ENCODE measurements at regions not wholly inside any gene's neighbourhood (a gene's known extent, or its start where the extent isn't known, plus 50 kb on each side); places are given as distances from the start of the nearest gene placed in this dataset.

DNA sequence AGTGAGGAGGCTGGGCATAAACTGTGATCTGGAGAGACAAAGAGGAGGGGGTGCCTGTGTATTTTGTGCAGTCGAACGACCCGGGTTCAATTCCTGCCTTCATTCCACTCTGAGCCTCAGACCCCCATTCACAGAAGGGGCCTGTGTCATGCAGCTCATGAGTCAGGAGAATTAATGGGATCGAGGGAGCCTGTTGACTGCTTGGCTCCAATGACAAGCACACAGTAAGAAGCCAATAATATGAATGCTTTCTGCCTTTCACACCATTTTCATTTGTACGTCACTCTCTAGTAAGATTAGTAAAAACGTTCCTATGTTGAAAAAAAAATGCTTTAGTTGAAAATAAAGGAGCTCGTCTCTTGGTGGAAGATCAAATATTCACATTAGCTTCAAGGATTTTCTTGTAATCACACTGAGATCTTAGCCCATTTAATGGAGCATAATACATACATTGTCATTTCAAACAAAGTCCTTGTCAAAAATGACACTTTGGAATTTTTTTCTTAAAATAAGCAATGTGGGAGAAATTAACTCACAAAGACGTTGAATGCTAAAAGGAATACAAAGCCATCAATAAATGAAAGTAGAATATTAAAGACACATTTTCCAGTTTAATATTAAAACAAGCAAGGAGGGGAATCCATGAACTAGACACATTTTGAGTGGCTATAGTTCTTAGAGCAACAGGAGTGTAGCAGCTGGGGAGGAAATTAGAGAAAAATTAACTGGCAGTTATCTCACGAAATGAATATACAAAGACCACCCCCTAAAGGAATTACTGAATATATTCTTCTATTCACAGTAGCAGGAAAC, 246.7 kb upstream of the AFDN start:
- H3K4me1 ChIP-seq (replicated peaks in 1 of 2; ENCODE audit: control insufficient read depth in 2 of 2, insufficient read depth in 2 of 2, low read length in 2 of 2): peaks cover 0 to 4% of the 10 kb centered on the region in 2 experiments; a peak in 3 of 5 replicates
- H3K4me2 ChIP-seq (ENCODE audit: insufficient read depth, low read length): no peak overlapping the region
- H3K79me2 ChIP-seq (ENCODE audit: control insufficient read depth, insufficient read depth, low read length): no peaks in the 10 kb centered on the region
- FAIRE-seq (no peak), ATAC-seq (no peak), DNase-seq (ENCODE audit: extremely low read depth in 1 of 4, low spot score in 3 of 4) (no peak)
- no peaks in the 10 kb centered on the region for H3K36me3 ChIP-seq (ENCODE audit: control insufficient read depth, insufficient read depth, low read length)
- no peak overlapping the region for H3K27ac ChIP-seq (ENCODE audit: extremely low read depth, low read depth, low read length)
- no peak overlapping the region for H2AFZ ChIP-seq (ENCODE audit: low read depth, low read length)
- no TSS peak for BruUV-seq (replicated peaks)
- H3K4me3 ChIP-seq: no peak overlapping the region
- ChIA-PET CTCF (ENCODE audit: low intra/inter-chr PET ratio) (no interaction called here), POLR2A (interaction anchor here (0.7 kb wide), 1 partner anchor 12 kb away, joined by 3 read pairs; no protein-coding TSS in a partner anchor)
- H4K20me1 ChIP-seq (replicated peaks; ENCODE audit: control insufficient read depth, insufficient read depth, low read length): no peaks in the 10 kb centered on the region
- H3K9ac ChIP-seq (ENCODE audit: insufficient read depth in 1 of 2, low read depth in 2 of 2, low read length in 2 of 2): no peak overlapping the region
- no peaks in the 10 kb centered on the region; the same call in 1 of the 2 replicates for H3K9me3 ChIP-seq (replicated peaks; ENCODE audit: control insufficient read depth, insufficient read depth, low read depth, low read length)
- in situ Hi-C loops (cut with MboI) (no loop called here), intact Hi-C loops (cut with micrococcal nuclease) (no loop called here)
- under 1% methylated on average over 9 of the region's 9 CpGs for WGBS (ENCODE audit: insufficient coverage, low coverage, missing lambda C conversion rate)
- TF ChIP-seq KAT8 (IDR thresholded peaks at IDR 0.05; ENCODE audit: low read depth) (no peak), SRSF7 (optimal IDR thresholded peaks at IDR 0.05; ENCODE audit: low read depth, low read length) (no peak), WHSC1 (IDR thresholded peaks at IDR 0.05; ENCODE audit: low read length) (no peak), HDAC6 (IDR thresholded peaks at IDR 0.05; ENCODE audit: low read depth, low read length) (no peak), BRD9 (IDR thresholded peaks at IDR 0.05; ENCODE audit: low read depth, partially characterized antibody) (no peak), SLC30A9 (CRISPR knock-in tag; IDR thresholded peaks at IDR 0.05) (no peak), SMC3 (conservative IDR thresholded peaks at IDR 0.05; ENCODE audit: insufficient read depth, low read depth, low read length) (no peak), ZNF408 (CRISPR knock-in tag; IDR thresholded peaks at IDR 0.05; ENCODE audit: low read depth) (no peak), NFIC (IDR thresholded peaks at IDR 0.05) (no peak), STAT5B (CRISPR knock-in tag; IDR thresholded peaks at IDR 0.05) (no peak), CBX1 (IDR thresholded peaks at IDR 0.05; ENCODE audit: low read depth) (no peak), CBFA2T3 (IDR thresholded peaks at IDR 0.05) (no peak), HNRNPUL1 (IDR thresholded peaks at IDR 0.05; ENCODE audit: low read length) (no peak), ZNF75A (CRISPR knock-in tag; IDR thresholded peaks at IDR 0.05) (no peak), ZNF436 (CRISPR knock-in tag; IDR thresholded peaks at IDR 0.05) (no peak)
- TF ChIP-seq, protein P1, sequence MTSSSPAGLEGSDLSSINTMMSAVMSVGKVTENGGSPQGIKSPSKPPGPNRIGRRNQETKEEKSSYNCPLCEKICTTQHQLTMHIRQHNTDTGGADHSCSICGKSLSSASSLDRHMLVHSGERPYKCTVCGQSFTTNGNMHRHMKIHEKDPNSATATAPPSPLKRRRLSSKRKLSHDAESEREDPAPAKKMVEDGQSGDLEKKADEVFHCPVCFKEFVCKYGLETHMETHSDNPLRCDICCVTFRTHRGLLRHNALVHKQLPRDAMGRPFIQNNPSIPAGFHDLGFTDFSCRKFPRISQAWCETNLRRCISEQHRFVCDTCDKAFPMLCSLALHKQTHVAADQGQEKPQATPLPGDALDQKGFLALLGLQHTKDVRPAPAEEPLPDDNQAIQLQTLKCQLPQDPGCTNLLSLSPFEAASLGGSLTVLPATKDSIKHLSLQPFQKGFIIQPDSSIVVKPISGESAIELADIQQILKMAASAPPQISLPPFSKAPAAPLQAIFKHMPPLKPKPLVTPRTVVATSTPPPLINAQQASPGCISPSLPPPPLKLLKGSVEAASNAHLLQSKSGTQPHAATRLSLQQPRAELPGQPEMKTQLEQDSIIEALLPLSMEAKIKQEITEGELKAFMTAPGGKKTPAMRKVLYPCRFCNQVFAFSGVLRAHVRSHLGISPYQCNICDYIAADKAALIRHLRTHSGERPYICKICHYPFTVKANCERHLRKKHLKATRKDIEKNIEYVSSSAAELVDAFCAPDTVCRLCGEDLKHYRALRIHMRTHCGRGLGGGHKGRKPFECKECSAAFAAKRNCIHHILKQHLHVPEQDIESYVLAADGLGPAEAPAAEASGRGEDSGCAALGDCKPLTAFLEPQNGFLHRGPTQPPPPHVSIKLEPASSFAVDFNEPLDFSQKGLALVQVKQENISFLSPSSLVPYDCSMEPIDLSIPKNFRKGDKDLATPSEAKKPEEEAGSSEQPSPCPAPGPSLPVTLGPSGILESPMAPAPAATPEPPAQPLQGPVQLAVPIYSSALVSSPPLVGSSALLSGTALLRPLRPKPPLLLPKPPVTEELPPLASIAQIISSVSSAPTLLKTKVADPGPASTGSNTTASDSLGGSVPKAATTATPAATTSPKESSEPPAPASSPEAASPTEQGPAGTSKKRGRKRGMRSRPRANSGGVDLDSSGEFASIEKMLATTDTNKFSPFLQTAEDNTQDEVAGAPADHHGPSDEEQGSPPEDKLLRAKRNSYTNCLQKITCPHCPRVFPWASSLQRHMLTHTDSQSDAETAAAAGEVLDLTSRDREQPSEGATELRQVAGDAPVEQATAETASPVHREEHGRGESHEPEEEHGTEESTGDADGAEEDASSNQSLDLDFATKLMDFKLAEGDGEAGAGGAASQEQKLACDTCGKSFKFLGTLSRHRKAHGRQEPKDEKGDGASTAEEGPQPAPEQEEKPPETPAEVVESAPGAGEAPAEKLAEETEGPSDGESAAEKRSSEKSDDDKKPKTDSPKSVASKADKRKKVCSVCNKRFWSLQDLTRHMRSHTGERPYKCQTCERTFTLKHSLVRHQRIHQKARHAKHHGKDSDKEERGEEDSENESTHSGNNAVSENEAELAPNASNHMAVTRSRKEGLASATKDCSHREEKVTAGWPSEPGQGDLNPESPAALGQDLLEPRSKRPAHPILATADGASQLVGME (CRISPR knock-in tag; IDR thresholded peaks at IDR 0.05): no peak
- H3K27me3 ChIP-seq (ENCODE audit: control insufficient read depth in 2 of 2, insufficient read depth in 2 of 2, low read length in 2 of 2): peaks cover under 1 to 38% of the 10 kb centered on the region in 2 experiments; a peak in 3 of 5 replicates
- no peaks in the 10 kb centered on the region for H3K9me1 ChIP-seq (ENCODE audit: control insufficient read depth, insufficient read depth, low read length)
